Activated CD8-positive, alpha-beta memory T cell treated with anti-CD3 and anti-CD28 coated beads, Interleukin-2, amount 50 U/mL, for 1 hour (primary cell): ENCODE measurements at regions not wholly inside any gene's neighbourhood (a gene's known extent, or its start where the extent isn't known, plus 50 kb on each side); places are given as distances from the start of the nearest gene placed in this dataset.
"Not testable (repeated sequence)": the region's sequence is repeated elsewhere in the genome, so short reads cannot be mapped to it uniquely, and the experiment has no call there.

Source experiments
- DNase-seq: peaks from one replicate; pipeline ENCODE4 v3.0.0-alpha.2; 2020; ENCODE audit errors: extremely low read depth

DNA sequence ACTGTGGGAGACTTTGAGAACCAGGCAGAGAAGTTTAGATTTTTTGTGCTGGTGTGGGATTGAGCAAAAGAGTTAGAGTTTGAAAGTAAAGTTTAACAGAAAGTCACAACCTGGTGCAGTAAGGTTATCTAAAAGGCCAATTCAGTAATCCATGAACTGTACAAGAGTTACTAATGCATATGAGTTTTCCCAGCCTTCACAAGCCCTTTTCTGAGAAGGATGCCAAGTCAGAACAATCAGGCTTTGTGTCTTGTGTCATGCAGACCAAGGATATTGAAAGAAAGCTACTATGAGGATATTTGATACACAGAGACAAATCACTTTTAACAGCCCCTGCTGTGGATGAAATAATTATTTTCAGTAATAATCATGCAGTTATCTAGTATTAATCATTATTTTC lies 68.8 kb upstream of the MYO3A start:
- DNase-seq, result no peak

DNA sequence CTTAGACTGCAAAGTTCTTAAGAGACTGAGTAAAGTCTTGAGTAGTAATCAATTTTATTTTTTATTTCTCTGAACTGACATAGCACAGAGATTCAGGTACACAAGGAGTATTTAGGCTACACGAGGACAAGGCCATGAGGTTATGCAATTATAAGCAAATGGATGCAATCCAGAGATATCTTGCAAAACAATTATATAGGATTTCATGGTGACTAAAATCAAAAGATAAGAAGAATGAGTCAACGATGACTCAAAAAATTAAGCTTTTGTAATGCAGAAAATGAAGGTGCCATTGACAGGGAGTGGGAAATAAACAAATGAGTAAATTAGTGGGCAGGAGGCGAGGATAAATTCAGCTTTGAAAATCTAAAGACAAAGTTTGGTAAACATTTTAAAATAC lies 66.7 kb upstream of the MYO3A start:
- no peak for DNase-seq

DNA sequence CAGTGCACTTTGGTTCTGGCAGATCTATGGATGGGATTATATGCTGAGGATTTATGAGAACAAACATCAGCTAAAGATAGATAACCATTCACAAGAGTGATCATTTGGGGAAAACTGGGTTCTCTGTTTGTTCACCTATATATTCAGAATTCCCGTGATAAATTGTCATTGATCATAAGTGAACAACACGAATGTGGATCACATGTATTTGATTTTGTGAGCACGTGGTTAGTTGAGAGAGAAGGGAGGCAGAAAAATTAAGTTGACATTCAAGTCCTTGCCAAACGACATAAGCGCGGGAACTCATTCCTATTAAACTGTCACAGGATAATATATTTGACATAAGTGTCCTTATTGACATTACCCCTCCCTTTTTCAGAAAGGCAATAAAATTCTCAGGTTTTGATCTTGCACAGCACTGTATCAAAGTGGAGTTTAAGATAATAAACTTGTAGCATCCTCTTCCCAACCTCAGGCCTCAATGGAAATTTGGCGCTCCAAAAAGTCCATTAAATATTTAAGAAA lies 64.9 kb upstream of the MYO3A start:
- DNase-seq, result no peak

DNA sequence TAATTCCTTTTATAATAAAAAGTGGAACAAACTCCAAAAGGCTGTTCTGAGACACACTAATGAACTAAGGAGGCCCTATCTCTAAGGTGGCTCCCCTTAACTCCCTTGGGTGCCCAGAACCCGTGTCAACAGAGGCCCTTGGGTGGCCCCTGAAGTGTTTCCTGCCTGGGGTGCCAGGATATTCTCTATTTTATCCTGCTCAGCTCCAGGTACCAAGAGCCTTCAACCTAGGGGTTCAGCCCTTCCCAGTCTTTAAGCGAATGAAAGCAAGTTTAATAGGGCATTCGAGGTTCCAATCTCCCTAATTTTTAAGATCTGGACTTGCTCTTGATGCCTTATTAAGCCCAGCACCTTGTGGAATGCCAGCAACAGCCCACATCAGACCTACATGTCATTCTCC lies 64.4 kb upstream of the MYO3A start:
- no peak for DNase-seq

DNA sequence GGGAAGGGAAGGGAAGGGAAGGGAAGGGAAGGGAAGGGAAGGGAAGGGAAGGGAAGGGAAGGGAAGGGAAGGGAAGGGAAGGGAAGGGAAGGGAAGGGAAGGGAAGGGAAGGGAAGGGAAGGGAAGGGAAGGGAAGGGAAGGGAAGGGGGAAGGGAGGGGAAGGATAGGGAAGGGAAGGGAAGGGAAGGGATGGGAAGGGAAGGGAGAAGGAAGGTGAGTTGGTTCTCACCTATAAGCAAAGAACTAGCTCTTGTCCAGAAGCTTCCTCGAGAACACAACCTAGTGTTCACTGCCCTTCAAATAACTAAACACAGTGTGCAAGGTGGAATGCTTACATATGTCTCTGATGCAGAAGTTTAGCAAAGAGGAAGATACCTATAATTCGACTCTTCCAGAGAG lies 59.6 kb upstream of the MYO3A start:
- DNase-seq, result not testable (repeated sequence)

DNA sequence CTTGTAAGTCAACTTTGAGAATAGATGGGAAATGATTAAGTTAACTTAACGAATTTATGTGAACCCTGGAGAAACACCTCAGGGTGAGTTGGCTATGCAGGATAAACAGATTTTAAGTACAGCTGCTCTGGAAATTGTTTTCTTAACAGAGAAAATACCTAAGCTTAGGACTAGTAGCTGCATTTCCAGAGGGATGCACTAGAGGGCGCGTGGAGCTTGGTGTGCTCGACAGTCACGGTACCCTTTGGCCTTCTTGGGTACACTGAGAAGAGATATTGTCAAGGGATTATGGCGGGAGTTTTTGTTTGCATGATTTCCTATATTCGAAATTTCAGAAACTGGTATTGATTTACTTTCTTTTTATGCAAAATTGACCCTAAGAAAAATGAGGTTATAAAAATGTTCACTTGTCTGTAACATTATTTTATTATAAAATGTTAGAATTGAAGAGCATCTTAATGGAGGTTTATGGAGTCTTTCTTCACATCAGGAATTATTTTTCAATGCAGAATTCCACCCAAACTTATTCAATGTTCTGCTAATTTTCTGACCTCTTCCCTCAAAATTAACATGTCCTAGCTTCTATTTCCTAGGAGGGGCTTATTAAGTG lies 58.4 kb upstream of the MYO3A start:
- DNase-seq, result peak; percentile 11

DNA sequence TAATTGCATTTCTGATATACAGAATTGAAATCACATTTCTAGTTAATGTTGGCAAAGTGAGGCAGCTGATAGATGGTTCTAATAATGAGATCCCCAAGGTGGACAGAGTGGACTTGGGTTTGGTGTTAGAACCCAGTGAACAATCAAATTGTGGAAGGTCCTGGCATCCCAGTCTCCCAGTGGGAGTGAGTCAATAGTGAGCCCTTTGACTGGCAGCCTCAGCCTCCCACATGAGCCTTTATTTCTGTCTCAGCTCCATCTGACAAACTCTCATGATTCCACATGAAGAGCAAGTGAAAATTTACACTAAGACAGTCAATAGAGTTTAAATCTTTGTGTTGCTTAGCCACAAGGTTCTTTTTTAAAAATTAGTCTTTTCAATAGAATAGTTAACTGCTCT lies 56.7 kb upstream of the MYO3A start:
- DNase-seq, result no peak
